ENCODE measurements at regions not wholly inside any gene's neighbourhood (a gene's known extent, or its start where the extent isn't known, plus 50 kb on each side); places are given as distances from the start of the nearest gene placed in this dataset.

DNA sequence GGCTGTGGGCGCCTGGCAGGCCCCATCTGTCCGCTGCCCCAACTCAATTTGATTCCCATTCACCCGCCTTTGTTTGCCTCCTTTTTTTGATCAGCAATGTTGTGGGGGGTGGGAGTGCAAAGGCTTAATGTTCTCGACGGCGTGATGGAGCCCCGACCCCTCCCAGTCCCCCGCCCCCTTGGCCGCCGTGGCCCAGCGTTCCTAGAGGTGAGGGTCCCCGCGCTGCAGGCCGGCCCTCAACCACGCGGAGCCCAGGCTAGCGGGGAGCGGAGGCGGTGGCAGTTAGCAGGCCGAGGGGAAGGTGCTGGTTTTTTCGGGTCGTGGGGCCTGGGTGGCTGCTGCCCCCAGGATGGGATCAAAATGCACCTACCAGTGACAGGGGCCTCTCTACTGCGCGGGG, 274.7 kb upstream of the SKOR2 start:
- H3F3A ChIP-seq (replicated peaks; ENCODE audit: insufficient read depth), result no peaks in the 10 kb centered on the region
- H3K27ac ChIP-seq (ENCODE audit: low read depth in 2 of 2, low read length in 1 of 2), result no peak overlapping the region
- H4K20me1 ChIP-seq (ENCODE audit: insufficient read depth), result no peaks in the 10 kb centered on the region
- no peak overlapping the region for H3K4me3 ChIP-seq (ENCODE audit: low read depth in 2 of 2, low read length in 1 of 2)
- CTCF ChIA-PET, result no interaction called here
- no peak overlapping the region for H2AFZ ChIP-seq (ENCODE audit: low read depth)
- H3K9ac ChIP-seq, result no peak overlapping the region
- no peaks in the 10 kb centered on the region for H3K27me3 ChIP-seq (ENCODE audit: insufficient read depth)
- no peak for DNase-seq
- no peak for TF ChIP-seq JUND (IDR thresholded peaks at IDR 0.05)
- no peak for TF ChIP-seq CHD2 (IDR thresholded peaks at IDR 0.05; ENCODE audit: low read length, partially characterized antibody)
- no peak for TF ChIP-seq ELF1 (IDR thresholded peaks at IDR 0.05)
- no peak for TF ChIP-seq TCF12 (IDR thresholded peaks at IDR 0.05)
- TF ChIP-seq, protein P1, sequence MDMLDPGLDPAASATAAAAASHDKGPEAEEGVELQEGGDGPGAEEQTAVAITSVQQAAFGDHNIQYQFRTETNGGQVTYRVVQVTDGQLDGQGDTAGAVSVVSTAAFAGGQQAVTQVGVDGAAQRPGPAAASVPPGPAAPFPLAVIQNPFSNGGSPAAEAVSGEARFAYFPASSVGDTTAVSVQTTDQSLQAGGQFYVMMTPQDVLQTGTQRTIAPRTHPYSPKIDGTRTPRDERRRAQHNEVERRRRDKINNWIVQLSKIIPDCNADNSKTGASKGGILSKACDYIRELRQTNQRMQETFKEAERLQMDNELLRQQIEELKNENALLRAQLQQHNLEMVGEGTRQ (IDR thresholded peaks at IDR 0.05; ENCODE audit: borderline replicate concordance, low read depth, low read length), result no peak
- no peak for TF ChIP-seq EZH2phosphoT487 (IDR thresholded peaks at IDR 0.05; ENCODE audit: borderline replicate concordance, low read depth)
- no peak for TF ChIP-seq NRF1 (IDR thresholded peaks at IDR 0.05; ENCODE audit: low read depth, low read length)
- no peak for TF ChIP-seq GABPA (IDR thresholded peaks at IDR 0.05; ENCODE audit: low read depth)
- TF ChIP-seq FOSL2 (IDR thresholded peaks at IDR 0.05; ENCODE audit: borderline replicate concordance, low read depth), result no peak
- TF ChIP-seq, protein P2, sequence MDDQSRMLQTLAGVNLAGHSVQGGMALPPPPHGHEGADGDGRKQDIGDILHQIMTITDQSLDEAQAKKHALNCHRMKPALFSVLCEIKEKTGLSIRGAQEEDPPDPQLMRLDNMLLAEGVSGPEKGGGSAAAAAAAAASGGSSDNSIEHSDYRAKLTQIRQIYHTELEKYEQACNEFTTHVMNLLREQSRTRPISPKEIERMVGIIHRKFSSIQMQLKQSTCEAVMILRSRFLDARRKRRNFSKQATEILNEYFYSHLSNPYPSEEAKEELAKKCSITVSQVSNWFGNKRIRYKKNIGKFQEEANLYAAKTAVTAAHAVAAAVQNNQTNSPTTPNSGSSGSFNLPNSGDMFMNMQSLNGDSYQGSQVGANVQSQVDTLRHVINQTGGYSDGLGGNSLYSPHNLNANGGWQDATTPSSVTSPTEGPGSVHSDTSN (IDR thresholded peaks at IDR 0.05), result no peak
- no peaks in the 10 kb centered on the region for H3K4me1 ChIP-seq (ENCODE audit: control insufficient read depth in 1 of 2, insufficient read depth in 2 of 2, low read depth in 1 of 2, low read length in 1 of 2)
- no peaks in the 10 kb centered on the region for H3K9me3 ChIP-seq
- 66% methylated on average over 20 of the region's 24 CpGs for WGBS (ENCODE audit: low lambda C conversion rate)
- H3K79me2 ChIP-seq (ENCODE audit: insufficient read depth), result no peaks in the 10 kb centered on the region
- POLR2A ChIA-PET, result no interaction called here
- H3K36me3 ChIP-seq (replicated peaks in 1 of 2; ENCODE audit: control insufficient read depth in 1 of 2, insufficient read depth in 2 of 2, low read length in 1 of 2), result no peaks in the 10 kb centered on the region
- H3K9me2 ChIP-seq, result no peaks in the 10 kb centered on the region
- H3K4me2 ChIP-seq, result no peak overlapping the region

DNA sequence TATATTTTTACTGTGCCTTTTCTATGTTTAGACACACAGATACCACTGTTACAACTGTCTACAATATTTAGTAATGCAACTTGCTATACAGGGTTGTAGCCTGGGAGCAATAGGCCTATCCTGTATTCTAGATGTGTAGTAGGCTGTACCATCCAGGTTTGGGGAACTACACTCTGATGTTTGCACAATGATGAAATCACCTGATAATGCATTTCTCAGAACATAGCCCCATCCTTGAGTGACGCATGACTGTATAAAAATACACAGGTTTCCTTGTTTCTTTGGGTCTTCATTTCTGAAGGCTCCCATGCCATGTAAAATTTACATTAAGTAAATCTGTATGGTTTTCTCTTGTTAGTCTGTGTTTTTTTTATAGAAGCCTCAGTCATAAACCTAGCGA, 270.9 kb upstream of the SKOR2 start:
- no peaks in the 10 kb centered on the region for H3K9me2 ChIP-seq
- no peaks in the 10 kb centered on the region for H3K36me3 ChIP-seq (replicated peaks in 1 of 2; ENCODE audit: control insufficient read depth in 1 of 2, insufficient read depth in 2 of 2, low read length in 1 of 2)
- ChIA-PET POLR2A (no interaction called here), CTCF (no interaction called here)
- WGBS (ENCODE audit: low lambda C conversion rate), result 47% methylated on average over 2 of the region's 2 CpGs
- no peaks in the 10 kb centered on the region for H3F3A ChIP-seq (replicated peaks; ENCODE audit: insufficient read depth)
- H3K27ac ChIP-seq (ENCODE audit: low read depth in 2 of 2, low read length in 1 of 2), result no peak overlapping the region
- no peaks in the 10 kb centered on the region for H4K20me1 ChIP-seq (ENCODE audit: insufficient read depth)
- no peak overlapping the region for H3K4me2 ChIP-seq
- H3K27me3 ChIP-seq (ENCODE audit: insufficient read depth), result no peaks in the 10 kb centered on the region
- no peak for DNase-seq
- H3K9me3 ChIP-seq, result no peaks in the 10 kb centered on the region
- H3K4me1 ChIP-seq (ENCODE audit: control insufficient read depth in 1 of 2, insufficient read depth in 2 of 2, low read depth in 1 of 2, low read length in 1 of 2), result no peaks in the 10 kb centered on the region
- H3K79me2 ChIP-seq (ENCODE audit: insufficient read depth), result no peaks in the 10 kb centered on the region
- TF ChIP-seq JUND (IDR thresholded peaks at IDR 0.05) (no peak), TCF12 (IDR thresholded peaks at IDR 0.05) (no peak), YY1 (IDR thresholded peaks at IDR 0.05; ENCODE audit: low read depth) (no peak), EP300 (IDR thresholded peaks at IDR 0.05; ENCODE audit: borderline replicate concordance in 1 of 2, low read depth in 1 of 2, low read length in 1 of 2) (no peak), EZH2phosphoT487 (IDR thresholded peaks at IDR 0.05; ENCODE audit: borderline replicate concordance, low read depth) (no peak), POLR2AphosphoS5 (IDR thresholded peaks at IDR 0.05; ENCODE audit: low read depth, low read length) (no peak), GATA2 (CRISPR knock-in tag; IDR thresholded peaks at IDR 0.05) (no peak), FOXJ3 (CRISPR knock-in tag; IDR thresholded peaks at IDR 0.05) (no peak), RAD21 (IDR thresholded peaks at IDR 0.05; ENCODE audit: low read length) (no peak)
- TF ChIP-seq, protein P3, sequence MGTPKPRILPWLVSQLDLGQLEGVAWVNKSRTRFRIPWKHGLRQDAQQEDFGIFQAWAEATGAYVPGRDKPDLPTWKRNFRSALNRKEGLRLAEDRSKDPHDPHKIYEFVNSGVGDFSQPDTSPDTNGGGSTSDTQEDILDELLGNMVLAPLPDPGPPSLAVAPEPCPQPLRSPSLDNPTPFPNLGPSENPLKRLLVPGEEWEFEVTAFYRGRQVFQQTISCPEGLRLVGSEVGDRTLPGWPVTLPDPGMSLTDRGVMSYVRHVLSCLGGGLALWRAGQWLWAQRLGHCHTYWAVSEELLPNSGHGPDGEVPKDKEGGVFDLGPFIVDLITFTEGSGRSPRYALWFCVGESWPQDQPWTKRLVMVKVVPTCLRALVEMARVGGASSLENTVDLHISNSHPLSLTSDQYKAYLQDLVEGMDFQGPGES (IDR thresholded peaks at IDR 0.05; ENCODE audit: low read depth, low read length), result no peak
- TF ChIP-seq, protein P4, sequence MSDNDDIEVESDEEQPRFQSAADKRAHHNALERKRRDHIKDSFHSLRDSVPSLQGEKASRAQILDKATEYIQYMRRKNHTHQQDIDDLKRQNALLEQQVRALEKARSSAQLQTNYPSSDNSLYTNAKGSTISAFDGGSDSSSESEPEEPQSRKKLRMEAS (IDR thresholded peaks at IDR 0.05; ENCODE audit: low read depth), result no peak
- H2AFZ ChIP-seq (ENCODE audit: low read depth), result no peak overlapping the region
- H3K9ac ChIP-seq, result no peak overlapping the region
- no peak overlapping the region for H3K4me3 ChIP-seq (ENCODE audit: low read depth in 2 of 2, low read length in 1 of 2)

Measured in SK-N-SH (cell line).